Hepatocyte (in vitro differentiated cells): ENCODE measurements at regions not wholly inside any gene's neighbourhood (a gene's known extent, or its start where the extent isn't known, plus 50 kb on each side); places are given as distances from the start of the nearest gene placed in this dataset.

Source experiments
- EZH2 ChIP-seq: fragments of 200-600 bp; sonication (generic); IDR thresholded peaks from 2 replicates; pipeline ENCODE4 v1.6.1; 2016; ENCODE audit warnings: antibody characterized with exemption, mild to moderate bottlenecking, borderline replicate concordance
- EZH2phosphoT487 ChIP-seq: fragments of 200-600 bp; sonication (generic); IDR thresholded peaks from one replicate; pipeline ENCODE4 v1.6.1; 2018; ENCODE audit warnings: antibody characterized with exemption, mild to moderate bottlenecking, low read depth, moderate library complexity; ENCODE audit not compliant: unreplicated experiment, severe bottlenecking
- TF ChIP-seq, protein P1 (sequence below): fragments of 200-600 bp; sonication (generic); IDR thresholded peaks from 2 replicates; pipeline ENCODE4 v1.5.1; 2016; ENCODE audit warnings: antibody characterized with exemption, mild to moderate bottlenecking; ENCODE audit not compliant: poor library complexity

GRCh38 chr9:102862478-102862877 is 132.7 kb upstream of the CYLC2 start:
- TF ChIP-seq, protein P1, sequence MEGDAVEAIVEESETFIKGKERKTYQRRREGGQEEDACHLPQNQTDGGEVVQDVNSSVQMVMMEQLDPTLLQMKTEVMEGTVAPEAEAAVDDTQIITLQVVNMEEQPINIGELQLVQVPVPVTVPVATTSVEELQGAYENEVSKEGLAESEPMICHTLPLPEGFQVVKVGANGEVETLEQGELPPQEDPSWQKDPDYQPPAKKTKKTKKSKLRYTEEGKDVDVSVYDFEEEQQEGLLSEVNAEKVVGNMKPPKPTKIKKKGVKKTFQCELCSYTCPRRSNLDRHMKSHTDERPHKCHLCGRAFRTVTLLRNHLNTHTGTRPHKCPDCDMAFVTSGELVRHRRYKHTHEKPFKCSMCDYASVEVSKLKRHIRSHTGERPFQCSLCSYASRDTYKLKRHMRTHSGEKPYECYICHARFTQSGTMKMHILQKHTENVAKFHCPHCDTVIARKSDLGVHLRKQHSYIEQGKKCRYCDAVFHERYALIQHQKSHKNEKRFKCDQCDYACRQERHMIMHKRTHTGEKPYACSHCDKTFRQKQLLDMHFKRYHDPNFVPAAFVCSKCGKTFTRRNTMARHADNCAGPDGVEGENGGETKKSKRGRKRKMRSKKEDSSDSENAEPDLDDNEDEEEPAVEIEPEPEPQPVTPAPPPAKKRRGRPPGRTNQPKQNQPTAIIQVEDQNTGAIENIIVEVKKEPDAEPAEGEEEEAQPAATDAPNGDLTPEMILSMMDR, result no peak
- TF ChIP-seq EZH2phosphoT487 (no peak), EZH2 (no peak)
